ENCODE measurements at regions not wholly inside any gene's neighbourhood (a gene's known extent, or its start where the extent isn't known, plus 50 kb on each side); places are given as distances from the start of the nearest gene placed in this dataset.

GRCh38 chr12:59020073-59020946 lies 100.0 kb upstream of the LRIG3 start:
- TF ChIP-seq EZH2 (IDR thresholded peaks at IDR 0.05; ENCODE audit: borderline replicate concordance, low read length) (no peak), CTCF (IDR thresholded peaks at IDR 0.05; ENCODE audit: low read length) (no peak)
- Histone ChIP-seq H3K9me2 (ENCODE audit: low read depth, low read length) (no peaks in the 10 kb centered on the region), H3K9ac (ENCODE audit: low read length) (no peak overlapping the region), H3K9me3 (ENCODE audit: low read length) (no peaks in the 10 kb centered on the region), H4K20me1 (ENCODE audit: insufficient read depth, low read length) (no peaks in the 10 kb centered on the region), H3K4me2 (ENCODE audit: low read length) (no peak overlapping the region), H3K36me3 (ENCODE audit: insufficient read depth, low read length) (no peaks in the 10 kb centered on the region), H3F3A (ENCODE audit: insufficient read depth, low read length) (no peaks in the 10 kb centered on the region), H2AFZ (ENCODE audit: low read length) (no peak overlapping the region), H3K79me2 (ENCODE audit: insufficient read depth, low read length) (no peaks in the 10 kb centered on the region), H3K4me1 (ENCODE audit: insufficient read depth, low read length, severe bottlenecking) (no peaks in the 10 kb centered on the region), H3K27ac (ENCODE audit: low read depth, low read length, poor library complexity, severe bottlenecking) (no peak overlapping the region), H3K4me3 (ENCODE audit: low read depth, low read length, poor library complexity, severe bottlenecking) (no peak overlapping the region), H3K27me3 (ENCODE audit: insufficient read depth, low read length) (no peaks in the 10 kb centered on the region)

GRCh38 chr12:59014885-59015284 lies 94.6 kb upstream of the LRIG3 start:
- Histone ChIP-seq H4K20me1 (ENCODE audit: insufficient read depth, low read length) (no peaks in the 10 kb centered on the region), H3K4me3 (ENCODE audit: low read depth, low read length, poor library complexity, severe bottlenecking) (no peak overlapping the region), H3K79me2 (ENCODE audit: insufficient read depth, low read length) (no peaks in the 10 kb centered on the region), H3K36me3 (ENCODE audit: insufficient read depth, low read length) (no peaks in the 10 kb centered on the region), H3K4me1 (ENCODE audit: insufficient read depth, low read length, severe bottlenecking) (no peaks in the 10 kb centered on the region), H3K27ac (ENCODE audit: low read depth, low read length, poor library complexity, severe bottlenecking) (no peak overlapping the region), H2AFZ (ENCODE audit: low read length) (no peak overlapping the region), H3F3A (ENCODE audit: insufficient read depth, low read length) (no peaks in the 10 kb centered on the region), H3K9ac (ENCODE audit: low read length) (no peak overlapping the region), H3K4me2 (ENCODE audit: low read length) (no peak overlapping the region), H3K27me3 (ENCODE audit: insufficient read depth, low read length) (no peaks in the 10 kb centered on the region), H3K9me3 (ENCODE audit: low read length) (no peaks in the 10 kb centered on the region), H3K9me2 (ENCODE audit: low read depth, low read length) (no peaks in the 10 kb centered on the region)
- TF ChIP-seq EZH2 (IDR thresholded peaks at IDR 0.05; ENCODE audit: borderline replicate concordance, low read length) (no peak), CTCF (IDR thresholded peaks at IDR 0.05; ENCODE audit: low read length) (no peak)

- Histone ChIP-seq H3K4me2 (ENCODE audit: low read length) (no peak overlapping the region), H3K9ac (ENCODE audit: low read length) (no peak overlapping the region), H3K27me3 (ENCODE audit: insufficient read depth, low read length) (no peaks in the 10 kb centered on the region), H3F3A (ENCODE audit: insufficient read depth, low read length) (no peaks in the 10 kb centered on the region), H2AFZ (ENCODE audit: low read length) (no peak overlapping the region), H3K9me3 (ENCODE audit: low read length) (no peaks in the 10 kb centered on the region), H3K36me3 (ENCODE audit: insufficient read depth, low read length) (no peaks in the 10 kb centered on the region), H3K79me2 (ENCODE audit: insufficient read depth, low read length) (no peaks in the 10 kb centered on the region), H3K27ac (ENCODE audit: low read depth, low read length, poor library complexity, severe bottlenecking) (no peak overlapping the region), H3K9me2 (ENCODE audit: low read depth, low read length) (no peaks in the 10 kb centered on the region), H3K4me3 (ENCODE audit: low read depth, low read length, poor library complexity, severe bottlenecking) (no peak overlapping the region), H3K4me1 (ENCODE audit: insufficient read depth, low read length, severe bottlenecking) (no peaks in the 10 kb centered on the region), H4K20me1 (ENCODE audit: insufficient read depth, low read length) (no peaks in the 10 kb centered on the region)
- TF ChIP-seq EZH2 (IDR thresholded peaks at IDR 0.05; ENCODE audit: borderline replicate concordance, low read length) (no peak), CTCF (IDR thresholded peaks at IDR 0.05; ENCODE audit: low read length) (no peak)
Observed at GRCh38 chr12:59010941-59011340, 90.6 kb upstream of the LRIG3 start.

All from OCI-LY1 (cell line).